ENCODE measurements at regions not wholly inside any gene's neighbourhood (a gene's known extent, or its start where the extent isn't known, plus 50 kb on each side); places are given as distances from the start of the nearest gene placed in this dataset.

GRCh38 chr2:59399126-59399525 is 1154.3 kb downstream of the BCL11A start:
- no peak for TF ChIP-seq TARDBP (IDR thresholded peaks at IDR 0.05; ENCODE audit: borderline replicate concordance)
- no peak for TF ChIP-seq KAT2A (conservative IDR thresholded peaks at IDR 0.05; ENCODE audit: control insufficient read depth, low read depth, low read length)
- no peak for TF ChIP-seq NRF1 (conservative IDR thresholded peaks at IDR 0.05; ENCODE audit: low read depth, low read length)
- no peak for TF ChIP-seq ZZZ3 (IDR thresholded peaks at IDR 0.05; ENCODE audit: control insufficient read depth, insufficient read length, low read depth)
- TF ChIP-seq, protein P1, sequence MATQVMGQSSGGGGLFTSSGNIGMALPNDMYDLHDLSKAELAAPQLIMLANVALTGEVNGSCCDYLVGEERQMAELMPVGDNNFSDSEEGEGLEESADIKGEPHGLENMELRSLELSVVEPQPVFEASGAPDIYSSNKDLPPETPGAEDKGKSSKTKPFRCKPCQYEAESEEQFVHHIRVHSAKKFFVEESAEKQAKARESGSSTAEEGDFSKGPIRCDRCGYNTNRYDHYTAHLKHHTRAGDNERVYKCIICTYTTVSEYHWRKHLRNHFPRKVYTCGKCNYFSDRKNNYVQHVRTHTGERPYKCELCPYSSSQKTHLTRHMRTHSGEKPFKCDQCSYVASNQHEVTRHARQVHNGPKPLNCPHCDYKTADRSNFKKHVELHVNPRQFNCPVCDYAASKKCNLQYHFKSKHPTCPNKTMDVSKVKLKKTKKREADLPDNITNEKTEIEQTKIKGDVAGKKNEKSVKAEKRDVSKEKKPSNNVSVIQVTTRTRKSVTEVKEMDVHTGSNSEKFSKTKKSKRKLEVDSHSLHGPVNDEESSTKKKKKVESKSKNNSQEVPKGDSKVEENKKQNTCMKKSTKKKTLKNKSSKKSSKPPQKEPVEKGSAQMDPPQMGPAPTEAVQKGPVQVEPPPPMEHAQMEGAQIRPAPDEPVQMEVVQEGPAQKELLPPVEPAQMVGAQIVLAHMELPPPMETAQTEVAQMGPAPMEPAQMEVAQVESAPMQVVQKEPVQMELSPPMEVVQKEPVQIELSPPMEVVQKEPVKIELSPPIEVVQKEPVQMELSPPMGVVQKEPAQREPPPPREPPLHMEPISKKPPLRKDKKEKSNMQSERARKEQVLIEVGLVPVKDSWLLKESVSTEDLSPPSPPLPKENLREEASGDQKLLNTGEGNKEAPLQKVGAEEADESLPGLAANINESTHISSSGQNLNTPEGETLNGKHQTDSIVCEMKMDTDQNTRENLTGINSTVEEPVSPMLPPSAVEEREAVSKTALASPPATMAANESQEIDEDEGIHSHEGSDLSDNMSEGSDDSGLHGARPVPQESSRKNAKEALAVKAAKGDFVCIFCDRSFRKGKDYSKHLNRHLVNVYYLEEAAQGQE (IDR thresholded peaks at IDR 0.05; ENCODE audit: low read depth, low read length) = no peak
- TF ChIP-seq CTCF (IDR thresholded peaks at IDR 0.05 in 2 of 3, conservative IDR thresholded peaks at IDR 0.05 in 1 of 3; ENCODE audit: control insufficient read depth in 2 of 3, extremely low read depth in 1 of 3, insufficient read depth in 1 of 3, low read depth in 3 of 3, low read length in 3 of 3) = no peak
- TF ChIP-seq EP300 (IDR thresholded peaks at IDR 0.05; ENCODE audit: borderline replicate concordance in 1 of 2, control insufficient read depth in 1 of 2, low read depth in 2 of 2, low read length in 2 of 2) = no peak
- no peak for TF ChIP-seq HDGF (IDR thresholded peaks at IDR 0.05)
- TF ChIP-seq TCF12 (IDR thresholded peaks at IDR 0.05; ENCODE audit: low read depth, low read length) = no peak
- TF ChIP-seq MAX (IDR thresholded peaks at IDR 0.05; ENCODE audit: low read depth, low read length) = no peak
- no peak for TF ChIP-seq KDM1A (IDR thresholded peaks at IDR 0.05; ENCODE audit: borderline replicate concordance)
- no peak for TF ChIP-seq ASH2L (IDR thresholded peaks at IDR 0.05; ENCODE audit: borderline replicate concordance, low read depth)
- TF ChIP-seq PML (IDR thresholded peaks at IDR 0.05; ENCODE audit: low read length) = no peak

Data from GM12878 (cell line).